OCI-LY3 (cell line): ENCODE measurements at regions not wholly inside any gene's neighbourhood (a gene's known extent, or its start where the extent isn't known, plus 50 kb on each side); places are given as distances from the start of the nearest gene placed in this dataset.

Experiments
- H2AFZ ChIP-seq: fragments of 200-600, 300-600 bp; shearing (Covaris generic); 2 replicates; pipeline ENCODE4 v1.6.0; 2014; ENCODE audit warnings: antibody characterized with exemption, low read depth, low read length
- H3K27ac ChIP-seq: fragments of 200-600, 300-600 bp; sonication (generic); 2 replicates; pipeline ENCODE4 v1.5.1; 2014; ENCODE audit warnings: mild to moderate bottlenecking, low read length, moderate library complexity, mixed read lengths
- H3K27me3 ChIP-seq: fragments of 200-600, 300-600 bp; sonication (generic); 2 replicates; pipeline ENCODE4 v1.6.1; 2014; ENCODE audit warnings: low read depth, low read length, mixed read lengths
- H3K36me3 ChIP-seq: fragments of 200-600, 300-600 bp; sonication (generic); replicated peaks from 2 replicates; pipeline ENCODE3; 2014; ENCODE audit warnings: low read depth, low read length, mixed read lengths
- H3K4me1 ChIP-seq: fragments of 300-600, 200-600 bp; sonication (generic); 2 replicates; pipeline ENCODE4 v1.6.1; 2014; ENCODE audit warnings: low read length, mixed read lengths
- H3K4me2 ChIP-seq: fragments of 200-600, 300-600 bp; sonication (generic); 2 replicates; pipeline ENCODE4 v1.6.1; 2014; ENCODE audit warnings: low read length, mixed read lengths
- H3K4me3 ChIP-seq: fragments of 300-600, 200-600 bp; sonication (generic); 2 replicates; pipeline ENCODE4 v1.5.1; 2014; ENCODE audit warnings: antibody characterized with exemption, mild to moderate bottlenecking, low read length, moderate library complexity
- H3K79me2 ChIP-seq: fragments of 300-600, 200-600 bp; shearing (Covaris generic); 2 replicates; pipeline ENCODE4 v1.6.1; 2014; ENCODE audit warnings: mild to moderate bottlenecking, low read length, mixed read lengths
- H3K9ac ChIP-seq: fragments of 300-600, 200-600 bp; shearing (Covaris generic); 2 replicates; pipeline ENCODE4 v1.6.0; 2014; ENCODE audit warnings: mild to moderate bottlenecking, low read length, moderate library complexity
- H3K9me3 ChIP-seq: fragments of 200-600, 300-600 bp; shearing (Covaris generic); 2 replicates; pipeline ENCODE4 v1.6.1; 2014; ENCODE audit warnings: low read length, mixed read lengths; ENCODE audit not compliant: insufficient read depth
- H4K20me1 ChIP-seq: fragments of 200-600, 300-600 bp; sonication (generic); 2 replicates; pipeline ENCODE4 v1.6.1; 2016; ENCODE audit warnings: low read length, mixed read lengths; ENCODE audit not compliant: insufficient read depth
- CTCF ChIP-seq: fragments of 200-600, 300-600 bp; sonication (generic); IDR thresholded peaks from 2 replicates; pipeline ENCODE4 v1.5.1; 2014; ENCODE audit warnings: antibody characterized with exemption, low read length, low read depth
- EZH2phosphoT487 ChIP-seq: fragments of 200-600 bp; shearing (Covaris generic); IDR thresholded peaks from 2 replicates; pipeline ENCODE4 v1.6.1; 2018; ENCODE audit warnings: antibody characterized with exemption, mixed run types, low read depth

GRCh38 chr3:173284301-173284700, 113.2 kb upstream of the NLGN1 start:
- H3K4me3 ChIP-seq, result no peak overlapping the region
- H3K36me3 ChIP-seq, result no peaks in the 10 kb centered on the region
- H3K9ac ChIP-seq, result no peak overlapping the region
- no peak overlapping the region for H3K27ac ChIP-seq
- H2AFZ ChIP-seq, result no peak overlapping the region
- no peak overlapping the region for H3K4me2 ChIP-seq
- no peaks in the 10 kb centered on the region for H4K20me1 ChIP-seq
- no peak for TF ChIP-seq CTCF
- no peak for TF ChIP-seq EZH2phosphoT487
- H3K4me1 ChIP-seq, result no peaks in the 10 kb centered on the region
- no peaks in the 10 kb centered on the region for H3K79me2 ChIP-seq
- H3K9me3 ChIP-seq, result no peaks in the 10 kb centered on the region
- no peaks in the 10 kb centered on the region for H3K27me3 ChIP-seq

GRCh38 chr3:173275740-173276139, 121.8 kb upstream of the NLGN1 start:
- no peak overlapping the region for H2AFZ ChIP-seq
- H3K4me2 ChIP-seq, result no peak overlapping the region
- H3K9me3 ChIP-seq, result no peaks in the 10 kb centered on the region
- H3K4me1 ChIP-seq, result no peaks in the 10 kb centered on the region
- H3K27ac ChIP-seq, result no peak overlapping the region
- TF ChIP-seq EZH2phosphoT487 (no peak), CTCF (peak; percentile 14; the same call in 1 of the 2 replicates)
- H3K36me3 ChIP-seq, result no peaks in the 10 kb centered on the region
- H3K79me2 ChIP-seq, result no peaks in the 10 kb centered on the region
- no peaks in the 10 kb centered on the region for H4K20me1 ChIP-seq
- no peak overlapping the region for H3K9ac ChIP-seq
- H3K27me3 ChIP-seq, result no peaks in the 10 kb centered on the region
- H3K4me3 ChIP-seq, result no peak overlapping the region

- Histone ChIP-seq H2AFZ (no peak overlapping the region), H3K4me2 (no peak overlapping the region), H3K4me3 (no peak overlapping the region), H3K4me1 (no peaks in the 10 kb centered on the region), H3K9ac (no peak overlapping the region), H4K20me1 (no peaks in the 10 kb centered on the region), H3K9me3 (no peaks in the 10 kb centered on the region), H3K27me3 (no peaks in the 10 kb centered on the region), H3K79me2 (no peaks in the 10 kb centered on the region), H3K36me3 (no peaks in the 10 kb centered on the region), H3K27ac (no peak overlapping the region)
- TF ChIP-seq CTCF, result no peak
- TF ChIP-seq EZH2phosphoT487, result no peak
These were observed 123.7 kb upstream of the NLGN1 start for GRCh38 chr3:173273838-173274237.

- no peaks in the 10 kb centered on the region for H3K27me3 ChIP-seq
- no peaks in the 10 kb centered on the region for H3K9me3 ChIP-seq
- no peaks in the 10 kb centered on the region for H3K4me1 ChIP-seq
- H3K4me3 ChIP-seq, result no peak overlapping the region
- no peaks in the 10 kb centered on the region for H3K79me2 ChIP-seq
- H3K36me3 ChIP-seq, result no peaks in the 10 kb centered on the region
- H2AFZ ChIP-seq, result no peak overlapping the region
- H3K9ac ChIP-seq, result no peak overlapping the region
- no peaks in the 10 kb centered on the region for H4K20me1 ChIP-seq
- no peak overlapping the region for H3K27ac ChIP-seq
- TF ChIP-seq CTCF, result no peak
- no peak for TF ChIP-seq EZH2phosphoT487
- H3K4me2 ChIP-seq, result no peak overlapping the region
These were observed 127.7 kb upstream of the SPATA16 start for GRCh38 chr3:173268781-173269180.
